Fibroblast of skin of back (primary cell): ENCODE measurements at regions not wholly inside any gene's neighbourhood (a gene's known extent, or its start where the extent isn't known, plus 50 kb on each side); places are given as distances from the start of the nearest gene placed in this dataset.
A peak's percentile ranks its signal among the peaks of the same experiment; 100 is the strongest.

Experiments
- DNase-seq: peaks from one replicate; pipeline ENCODE4 v3.0.0-alpha.2; 2013

GRCh38 chrX:39652336-39652735 is 445.4 kb downstream of the BCOR start:
- no peak for DNase-seq

- DNase-seq = no peak
Measured at GRCh38 chrX:39653691-39654090, 444.1 kb downstream of the BCOR start.

GRCh38 chrX:39654183-39654925 is 443.4 kb downstream of the BCOR start:
- no peak for DNase-seq

GRCh38 chrX:39654952-39655351 is 442.8 kb downstream of the BCOR start:
- no peak for DNase-seq

- no peak for DNase-seq
Measured at GRCh38 chrX:39661116-39661907, 436.4 kb downstream of the BCOR start.

- DNase-seq = peak; percentile 82
Measured at GRCh38 chrX:39665830-39666518, 431.8 kb downstream of the BCOR start.

GRCh38 chrX:39667191-39667590 is 430.6 kb downstream of the BCOR start:
- peak; percentile 86 for DNase-seq

GRCh38 chrX:39667736-39668482 is 429.8 kb downstream of the BCOR start:
- peak; percentile 66 for DNase-seq

- DNase-seq = no peak
Measured at GRCh38 chrX:39669668-39670067, 428.1 kb downstream of the BCOR start.

GRCh38 chrX:39670281-39670680 is 427.5 kb downstream of the BCOR start:
- DNase-seq = peak; percentile 58

- DNase-seq = no peak
Measured at GRCh38 chrX:39672405-39672804, 425.4 kb downstream of the BCOR start.

- DNase-seq = no peak
Measured at GRCh38 chrX:39674490-39675161, 423.1 kb downstream of the BCOR start.

GRCh38 chrX:39675162-39675553 is 422.6 kb downstream of the BCOR start:
- no peak for DNase-seq

- DNase-seq = peak; percentile 40
Measured at GRCh38 chrX:39675619-39676018, 422.1 kb downstream of the BCOR start.

GRCh38 chrX:39676434-39676833 is 421.3 kb downstream of the BCOR start:
- no peak for DNase-seq

GRCh38 chrX:39677585-39677977 is 420.2 kb downstream of the BCOR start:
- no peak for DNase-seq

GRCh38 chrX:39677978-39678791 is 419.6 kb downstream of the BCOR start:
- DNase-seq = no peak

GRCh38 chrX:39678914-39679313 is 418.8 kb downstream of the BCOR start:
- DNase-seq = no peak

GRCh38 chrX:39679497-39680157 is 418.1 kb downstream of the BCOR start:
- no peak for DNase-seq

GRCh38 chrX:39681885-39682284 is 415.9 kb downstream of the BCOR start:
- no peak for DNase-seq

GRCh38 chrX:39682778-39683177 is 415.0 kb downstream of the BCOR start:
- DNase-seq = no peak
